ENCODE measurements at regions not wholly inside any gene's neighbourhood (a gene's known extent, or its start where the extent isn't known, plus 50 kb on each side); places are given as distances from the start of the nearest gene placed in this dataset.

DNA sequence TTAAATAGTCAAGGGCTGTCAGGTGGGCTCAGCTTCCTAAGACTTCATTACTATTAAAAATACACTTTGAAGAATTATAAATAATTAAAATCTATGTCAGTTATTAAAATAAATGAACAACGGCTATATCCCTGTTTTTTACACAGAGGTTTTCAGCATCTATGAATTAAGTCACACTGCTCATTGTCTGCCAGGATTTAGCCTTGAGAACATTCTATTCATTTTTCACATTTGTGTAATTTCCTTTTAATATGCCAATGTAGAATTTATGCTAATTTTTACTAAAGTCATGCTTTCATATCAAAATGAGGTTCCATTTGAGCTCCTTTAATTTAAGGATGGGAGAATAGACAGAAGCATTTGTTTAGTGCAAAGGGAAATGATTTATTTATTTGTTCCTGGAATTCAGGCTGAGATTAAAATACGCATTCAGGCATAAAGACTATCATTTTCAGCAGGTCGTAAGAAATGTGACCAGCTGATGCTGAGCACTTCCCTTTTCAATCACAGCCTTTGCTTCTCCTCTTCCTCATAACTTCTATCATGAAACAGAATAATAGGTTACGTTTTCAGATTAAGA is 345.1 kb downstream of the MFSD1 start:
- Mint-ChIP-seq H3K27me3 (ENCODE audit: unreplicated experiment) (peaks cover 7% of the 10 kb centered on the region), H3K9me3 (ENCODE audit: unreplicated experiment) (no peaks in the 10 kb centered on the region), H3K36me3 (ENCODE audit: unreplicated experiment) (no peaks in the 10 kb centered on the region)

GRCh38 chr3:159147813-159148212 is 346.0 kb downstream of the MFSD1 start:
- no peaks in the 10 kb centered on the region for H3K9me3 Mint-ChIP-seq (ENCODE audit: unreplicated experiment)
- H3K27me3 Mint-ChIP-seq (ENCODE audit: unreplicated experiment): peaks cover 7% of the 10 kb centered on the region

More for the DNA sequence above, 345.1 kb downstream of the MFSD1 start:
- TF ChIP-seq CTCF (IDR thresholded peaks at IDR 0.05): no peak
- no peak overlapping the region for H3K4me3 Mint-ChIP-seq (ENCODE audit: unreplicated experiment)
- H3K4me1 Mint-ChIP-seq (ENCODE audit: unreplicated experiment): no peaks in the 10 kb centered on the region
- no peak for DNase-seq (ENCODE audit: extremely low spot score, unreplicated experiment)
- H3K27ac Mint-ChIP-seq (ENCODE audit: unreplicated experiment): no peak overlapping the region

DNA sequence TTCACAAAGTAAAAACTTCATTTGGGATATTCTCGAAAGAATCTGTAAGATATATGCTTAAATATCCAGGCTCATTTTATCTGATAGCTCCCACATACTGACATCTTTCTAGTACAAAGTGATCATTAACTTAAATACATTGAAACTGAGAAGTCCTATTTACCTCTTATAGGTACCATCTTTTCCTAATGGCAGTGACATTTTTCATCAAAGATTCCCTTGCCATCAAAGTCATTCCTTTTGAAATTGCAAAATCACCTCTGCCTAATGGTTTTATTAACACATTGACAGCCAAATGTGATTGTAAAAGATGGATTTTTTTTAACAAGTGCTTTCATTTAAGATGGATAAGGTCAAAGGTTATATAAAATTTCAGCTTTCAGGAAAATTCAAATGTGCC is 346.6 kb downstream of the MFSD1 start:
- no peak for DNase-seq (ENCODE audit: extremely low spot score, unreplicated experiment)
- Mint-ChIP-seq H3K36me3 (ENCODE audit: unreplicated experiment) (no peaks in the 10 kb centered on the region), H3K9me3 (ENCODE audit: unreplicated experiment) (no peaks in the 10 kb centered on the region), H3K27me3 (ENCODE audit: unreplicated experiment) (peaks cover 6% of the 10 kb centered on the region), H3K27ac (ENCODE audit: unreplicated experiment) (no peak overlapping the region), H3K4me1 (ENCODE audit: unreplicated experiment) (no peaks in the 10 kb centered on the region), H3K4me3 (ENCODE audit: unreplicated experiment) (no peak overlapping the region)
- no peak for TF ChIP-seq CTCF (IDR thresholded peaks at IDR 0.05)

More at GRCh38 chr3:159147813-159148212, 346.0 kb downstream of the MFSD1 start:
- TF ChIP-seq CTCF (IDR thresholded peaks at IDR 0.05): no peak
- Mint-ChIP-seq H3K36me3 (ENCODE audit: unreplicated experiment) (no peaks in the 10 kb centered on the region), H3K4me3 (ENCODE audit: unreplicated experiment) (no peak overlapping the region), H3K27ac (ENCODE audit: unreplicated experiment) (no peak overlapping the region), H3K4me1 (ENCODE audit: unreplicated experiment) (no peaks in the 10 kb centered on the region)
- DNase-seq (ENCODE audit: extremely low spot score, unreplicated experiment): no peak

DNA sequence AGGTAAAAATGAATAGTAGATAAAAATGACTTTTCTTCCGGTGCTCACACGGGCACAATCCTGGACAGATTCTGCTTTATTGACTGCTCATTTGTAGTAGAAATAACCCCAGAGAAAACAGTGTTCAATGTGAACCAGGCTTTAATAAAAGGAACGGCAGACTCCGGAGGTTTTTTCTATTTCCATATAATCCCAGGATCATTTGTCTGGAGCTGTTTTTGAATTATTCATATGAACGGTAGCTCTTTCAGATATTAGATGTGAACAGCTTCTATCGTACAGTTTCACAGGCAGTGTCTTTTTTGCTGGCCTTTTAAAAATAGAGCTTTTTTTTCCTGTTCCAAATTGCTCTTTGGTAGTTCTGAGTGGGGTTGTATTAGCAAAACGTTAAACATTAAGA is 347.3 kb downstream of the MFSD1 start:
- H3K4me1 Mint-ChIP-seq (ENCODE audit: unreplicated experiment): no peaks in the 10 kb centered on the region
- H3K36me3 Mint-ChIP-seq (ENCODE audit: unreplicated experiment): no peaks in the 10 kb centered on the region
- H3K4me3 Mint-ChIP-seq (ENCODE audit: unreplicated experiment): no peak overlapping the region
- H3K9me3 Mint-ChIP-seq (ENCODE audit: unreplicated experiment): no peaks in the 10 kb centered on the region
- H3K27ac Mint-ChIP-seq (ENCODE audit: unreplicated experiment): no peak overlapping the region
- DNase-seq (ENCODE audit: extremely low spot score, unreplicated experiment): no peak
- TF ChIP-seq CTCF (IDR thresholded peaks at IDR 0.05): no peak
- H3K27me3 Mint-ChIP-seq (ENCODE audit: unreplicated experiment): peaks cover 8% of the 10 kb centered on the region

GRCh38 chr3:159149633-159150032 is 347.8 kb downstream of the MFSD1 start:
- DNase-seq (ENCODE audit: extremely low spot score, unreplicated experiment): no peak
- Mint-ChIP-seq H3K9me3 (ENCODE audit: unreplicated experiment) (no peaks in the 10 kb centered on the region), H3K4me1 (ENCODE audit: unreplicated experiment) (no peaks in the 10 kb centered on the region), H3K27me3 (ENCODE audit: unreplicated experiment) (peaks cover 8% of the 10 kb centered on the region), H3K4me3 (ENCODE audit: unreplicated experiment) (no peak overlapping the region), H3K36me3 (ENCODE audit: unreplicated experiment) (no peaks in the 10 kb centered on the region), H3K27ac (ENCODE audit: unreplicated experiment) (no peak overlapping the region)
- no peak for TF ChIP-seq CTCF (IDR thresholded peaks at IDR 0.05)
